PFSK-1 (cell line): ENCODE measurements at regions not wholly inside any gene's neighbourhood (a gene's known extent, or its start where the extent isn't known, plus 50 kb on each side); places are given as distances from the start of the nearest gene placed in this dataset.

ENCODE experiments used
- FOXP2 ChIP-seq: optimal IDR thresholded peaks from 2 replicates; pipeline ENCODE3; 2011; ENCODE audit warnings: borderline replicate concordance, control low read depth, inconsistent platforms; ENCODE audit not compliant: insufficient read depth; ENCODE audit errors: extremely low read length, extremely low read depth
- POLR2AphosphoS5 ChIP-seq: IDR thresholded peaks from 2 replicates; pipeline ENCODE4 v1.6.1; 2012; ENCODE audit warnings: low read depth, mild to moderate bottlenecking, control low read depth, low read length, moderate library complexity
- SIN3A ChIP-seq: IDR thresholded peaks from 2 replicates; pipeline ENCODE4 v1.6.1; 2012; ENCODE audit warnings: mild to moderate bottlenecking, low read length, moderate library complexity, borderline replicate concordance; ENCODE audit not compliant: insufficient read depth
- TAF1 ChIP-seq: IDR thresholded peaks from 2 replicates; pipeline ENCODE4 v1.6.1; 2012; ENCODE audit warnings: low read length, control low read depth, borderline replicate concordance; ENCODE audit not compliant: insufficient read depth
- TF ChIP-seq, protein P1 (sequence below), 2 experiments: IDR thresholded peaks; 2 replicates each; pipeline versions ENCODE4 v1.6.1 to v1.8.0; 2011 to 2012; ENCODE audit warnings: low read depth in 2 of 2, low read length in 2 of 2, control low read depth in 1 of 2, inconsistent platforms in 1 of 2, mild to moderate bottlenecking in 1 of 2, moderate library complexity in 1 of 2; ENCODE audit not compliant: insufficient read depth in 1 of 2

DNA sequence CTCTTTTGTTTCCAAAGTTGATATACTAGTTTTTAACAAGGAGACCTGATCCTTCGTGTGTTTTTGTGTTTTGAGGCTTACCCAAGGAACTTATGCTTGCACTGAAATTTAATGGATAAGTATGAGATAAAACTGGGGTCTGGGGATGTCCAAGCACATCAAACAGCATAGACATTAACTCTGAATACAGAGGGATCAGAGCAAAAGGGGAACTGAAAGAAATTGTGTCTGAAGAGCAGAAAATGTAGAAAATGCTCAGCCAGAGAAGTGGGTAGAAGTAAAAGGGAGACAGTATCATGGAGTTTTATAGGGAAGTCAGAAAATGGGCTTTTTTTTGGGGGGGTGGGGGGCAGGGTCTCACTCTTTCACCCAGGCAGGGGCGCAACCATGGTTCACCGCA, 695.4 kb downstream of the ARAP2 start:
- TF ChIP-seq SIN3A (no peak), POLR2AphosphoS5 (no peak), TAF1 (no peak), FOXP2 (no peak)
- TF ChIP-seq, protein P1, sequence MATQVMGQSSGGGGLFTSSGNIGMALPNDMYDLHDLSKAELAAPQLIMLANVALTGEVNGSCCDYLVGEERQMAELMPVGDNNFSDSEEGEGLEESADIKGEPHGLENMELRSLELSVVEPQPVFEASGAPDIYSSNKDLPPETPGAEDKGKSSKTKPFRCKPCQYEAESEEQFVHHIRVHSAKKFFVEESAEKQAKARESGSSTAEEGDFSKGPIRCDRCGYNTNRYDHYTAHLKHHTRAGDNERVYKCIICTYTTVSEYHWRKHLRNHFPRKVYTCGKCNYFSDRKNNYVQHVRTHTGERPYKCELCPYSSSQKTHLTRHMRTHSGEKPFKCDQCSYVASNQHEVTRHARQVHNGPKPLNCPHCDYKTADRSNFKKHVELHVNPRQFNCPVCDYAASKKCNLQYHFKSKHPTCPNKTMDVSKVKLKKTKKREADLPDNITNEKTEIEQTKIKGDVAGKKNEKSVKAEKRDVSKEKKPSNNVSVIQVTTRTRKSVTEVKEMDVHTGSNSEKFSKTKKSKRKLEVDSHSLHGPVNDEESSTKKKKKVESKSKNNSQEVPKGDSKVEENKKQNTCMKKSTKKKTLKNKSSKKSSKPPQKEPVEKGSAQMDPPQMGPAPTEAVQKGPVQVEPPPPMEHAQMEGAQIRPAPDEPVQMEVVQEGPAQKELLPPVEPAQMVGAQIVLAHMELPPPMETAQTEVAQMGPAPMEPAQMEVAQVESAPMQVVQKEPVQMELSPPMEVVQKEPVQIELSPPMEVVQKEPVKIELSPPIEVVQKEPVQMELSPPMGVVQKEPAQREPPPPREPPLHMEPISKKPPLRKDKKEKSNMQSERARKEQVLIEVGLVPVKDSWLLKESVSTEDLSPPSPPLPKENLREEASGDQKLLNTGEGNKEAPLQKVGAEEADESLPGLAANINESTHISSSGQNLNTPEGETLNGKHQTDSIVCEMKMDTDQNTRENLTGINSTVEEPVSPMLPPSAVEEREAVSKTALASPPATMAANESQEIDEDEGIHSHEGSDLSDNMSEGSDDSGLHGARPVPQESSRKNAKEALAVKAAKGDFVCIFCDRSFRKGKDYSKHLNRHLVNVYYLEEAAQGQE (IDR thresholded peaks at IDR 0.05; ENCODE audit: insufficient read depth in 1 of 2, low read depth in 2 of 2, low read length in 2 of 2), result no peak

DNA sequence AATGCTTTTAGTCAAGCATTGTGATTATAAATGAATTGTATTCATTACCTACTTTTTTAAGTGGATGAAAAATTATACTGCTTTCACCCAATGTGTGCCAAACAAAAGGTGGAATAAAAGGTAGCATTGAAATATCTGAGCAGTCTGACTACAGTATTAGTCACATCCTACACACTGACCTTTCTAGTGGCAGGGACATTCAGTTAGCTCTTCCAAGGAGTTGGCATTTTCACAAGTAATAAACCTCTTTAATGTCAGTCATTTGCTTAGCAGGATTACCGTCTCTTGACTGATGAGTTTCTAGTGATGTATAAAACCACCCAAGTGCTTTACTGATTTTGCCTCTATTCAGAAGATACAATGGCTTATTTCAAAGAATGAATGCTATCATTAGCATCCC, 687.9 kb downstream of the ARAP2 start:
- no peak for TF ChIP-seq SIN3A
- no peak for TF ChIP-seq FOXP2
- TF ChIP-seq, protein P1 (IDR thresholded peaks at IDR 0.05; ENCODE audit: insufficient read depth in 1 of 2, low read depth in 2 of 2, low read length in 2 of 2), result no peak
- no peak for TF ChIP-seq POLR2AphosphoS5
- no peak for TF ChIP-seq TAF1

DNA sequence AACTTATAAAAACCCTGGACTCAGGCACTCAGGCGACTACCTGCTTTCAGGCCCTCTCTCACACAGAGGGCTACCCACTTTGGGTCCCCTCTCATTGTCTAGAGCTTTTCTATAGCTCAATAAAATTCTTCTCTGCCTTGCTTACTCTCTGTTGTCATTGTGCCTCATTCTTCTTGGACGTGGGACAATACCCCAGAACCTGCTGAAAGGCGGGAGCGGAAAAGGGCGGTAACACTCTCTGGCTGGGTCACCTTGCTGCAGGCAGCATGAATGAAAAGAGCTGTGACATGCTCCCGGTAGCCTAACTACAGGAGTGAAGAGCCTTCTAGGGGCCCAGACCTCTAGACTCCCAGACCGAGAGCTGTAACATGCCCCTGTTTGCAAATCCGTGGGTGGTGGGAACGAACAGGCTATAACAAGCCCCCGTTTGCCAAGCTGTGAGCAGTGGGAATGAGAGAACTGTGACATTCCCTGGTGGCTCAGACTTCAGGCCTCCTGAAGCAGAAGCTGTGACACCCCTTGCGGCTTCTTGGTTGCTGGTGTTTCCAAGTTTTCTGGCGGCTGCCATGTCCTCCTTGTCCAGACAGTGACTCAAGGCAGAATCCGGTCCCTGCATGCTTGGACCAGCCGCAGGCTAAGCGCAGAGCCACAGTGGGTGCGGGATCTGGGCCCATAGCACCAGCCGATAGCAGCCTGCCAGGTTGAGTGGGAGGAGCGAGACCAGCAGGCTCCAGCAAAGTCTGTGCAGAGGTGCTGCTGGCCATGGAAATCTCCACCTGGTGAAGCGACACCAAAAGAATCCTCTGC, 684.6 kb downstream of the ARAP2 start:
- TF ChIP-seq POLR2AphosphoS5, result no peak
- TF ChIP-seq TAF1, result no peak
- no peak for TF ChIP-seq FOXP2
- TF ChIP-seq, protein P1 (IDR thresholded peaks at IDR 0.05; ENCODE audit: insufficient read depth in 1 of 2, low read depth in 2 of 2, low read length in 2 of 2), result no peak
- TF ChIP-seq SIN3A, result no peak

DNA sequence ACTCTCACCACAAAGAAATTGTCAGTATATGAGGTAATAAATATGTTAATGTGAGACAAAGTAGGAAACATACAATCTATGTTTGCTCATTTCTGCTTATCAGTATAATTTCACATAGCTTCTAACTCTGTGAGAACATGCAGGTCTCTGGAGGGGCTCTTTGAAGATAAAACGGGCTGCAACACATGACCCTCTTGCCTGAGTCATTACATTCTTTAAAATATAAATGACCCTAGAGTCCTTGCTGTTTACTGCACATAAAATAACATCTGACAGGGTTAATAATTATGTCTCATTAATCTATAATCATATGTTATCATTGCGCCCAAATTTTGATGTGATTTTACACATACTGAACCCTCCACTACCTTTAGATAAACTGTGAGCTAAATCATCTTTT, 681.5 kb downstream of the ARAP2 start:
- TF ChIP-seq POLR2AphosphoS5 (no peak), SIN3A (no peak), FOXP2 (no peak), TAF1 (no peak)
- TF ChIP-seq, protein P1 (IDR thresholded peaks at IDR 0.05; ENCODE audit: insufficient read depth in 1 of 2, low read depth in 2 of 2, low read length in 2 of 2), result no peak

DNA sequence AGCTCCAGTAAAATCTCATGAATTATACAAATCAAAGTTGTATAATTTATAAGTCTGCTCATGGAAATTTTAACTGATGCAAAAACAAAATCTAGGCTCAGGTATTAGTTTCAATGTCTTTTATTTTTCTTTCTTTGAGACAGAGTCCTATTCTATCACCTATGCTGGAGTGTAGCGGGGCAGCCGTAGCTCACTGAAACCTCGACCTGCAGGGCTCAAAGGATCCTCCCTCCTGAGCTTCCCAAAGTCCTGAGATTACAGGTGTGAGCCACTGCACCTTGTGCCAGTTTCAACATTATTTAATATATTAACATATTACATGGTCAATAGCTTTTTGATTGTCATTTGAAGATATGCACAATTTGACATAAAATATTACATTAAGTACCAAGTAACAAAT, 678.7 kb downstream of the ARAP2 start:
- TF ChIP-seq TAF1 (no peak), POLR2AphosphoS5 (no peak)
